Breast epithelium (tissue), 4 donors: ENCODE measurements at regions not wholly inside any gene's neighbourhood (a gene's known extent, or its start where the extent isn't known, plus 50 kb on each side); places are given as distances from the start of the nearest gene placed in this dataset.

Experiments used
- DNase-seq, 2 donors: peaks; one replicate each; pipeline ENCODE4 v3.0.0-alpha.2; 2019; ENCODE audit warnings: low spot score in 2 of 2
- H3K27ac ChIP-seq, 2 donors: fragments of 200-600 bp; sonication (generic) in 1 of 2; one replicate each; pipeline ENCODE4 v1.5.1; 2016 to 2019; ENCODE audit warnings: mild to moderate bottlenecking in 1 of 2
- H3K27me3 ChIP-seq, 2 donors: fragments of 200-600 bp; sonication (generic) in 1 of 2; one replicate each; pipeline versions ENCODE4 v1.5.1 to v1.6.0; 2017 to 2019; ENCODE audit warnings: control low read depth in 1 of 2, mild to moderate bottlenecking in 1 of 2
- H3K36me3 ChIP-seq: fragments of 200-600 bp; one replicate; pipeline ENCODE4 v1.5.1; 2019
- H3K4me1 ChIP-seq, 2 donors: fragments of 200-600 bp; sonication (generic); one replicate each; pipeline ENCODE4 v1.5.1; 2016 to 2019; ENCODE audit warnings: control low read depth in 1 of 2
- H3K4me3 ChIP-seq, 3 donors: fragments of 200-600 bp; sonication (generic); 1 replicate in 2 of 3; 2 replicates in 1 of 3; pipeline ENCODE4 v1.5.1; 2016 to 2019; ENCODE audit warnings: mild to moderate bottlenecking in 3 of 3, moderate library complexity in 2 of 3
- H3K9me3 ChIP-seq, 2 donors: fragments of 200-600 bp; sonication (generic) in 1 of 2; one replicate each; pipeline ENCODE4 v1.5.1; 2016 to 2019; ENCODE audit warnings: control low read depth in 1 of 2
- POLR2A ChIP-seq: fragments of 450-650 bp; IDR thresholded peaks from one replicate; pipeline ENCODE4 v1.6.1; 2016; ENCODE audit warnings: antibody characterized with exemption, mild to moderate bottlenecking, moderate library complexity
- POLR2AphosphoS5 ChIP-seq, 3 donors: sonication (generic); formaldehyde crosslinking; IDR thresholded peaks; one replicate each; pipeline ENCODE4 v1.6.1; 2017; ENCODE audit warnings: antibody characterized with exemption in 3 of 3
- intact Hi-C: fragments of 100-400 bp; cut with DNase I; formaldehyde crosslinking; loops from one replicate; pipeline ENCODE4 v1.15.1; 2023; ENCODE audit warnings: low total_unique reads
- TF ChIP-seq, protein P1 (sequence below), 3 donors: fragments of 450-650 bp; IDR thresholded peaks; one replicate each; pipeline ENCODE4 v1.5.1; 2016 to 2017; ENCODE audit warnings: antibody characterized with exemption in 3 of 3, mild to moderate bottlenecking in 3 of 3, moderate library complexity in 3 of 3

- DNase-seq = no peak
- TF ChIP-seq, protein P1, sequence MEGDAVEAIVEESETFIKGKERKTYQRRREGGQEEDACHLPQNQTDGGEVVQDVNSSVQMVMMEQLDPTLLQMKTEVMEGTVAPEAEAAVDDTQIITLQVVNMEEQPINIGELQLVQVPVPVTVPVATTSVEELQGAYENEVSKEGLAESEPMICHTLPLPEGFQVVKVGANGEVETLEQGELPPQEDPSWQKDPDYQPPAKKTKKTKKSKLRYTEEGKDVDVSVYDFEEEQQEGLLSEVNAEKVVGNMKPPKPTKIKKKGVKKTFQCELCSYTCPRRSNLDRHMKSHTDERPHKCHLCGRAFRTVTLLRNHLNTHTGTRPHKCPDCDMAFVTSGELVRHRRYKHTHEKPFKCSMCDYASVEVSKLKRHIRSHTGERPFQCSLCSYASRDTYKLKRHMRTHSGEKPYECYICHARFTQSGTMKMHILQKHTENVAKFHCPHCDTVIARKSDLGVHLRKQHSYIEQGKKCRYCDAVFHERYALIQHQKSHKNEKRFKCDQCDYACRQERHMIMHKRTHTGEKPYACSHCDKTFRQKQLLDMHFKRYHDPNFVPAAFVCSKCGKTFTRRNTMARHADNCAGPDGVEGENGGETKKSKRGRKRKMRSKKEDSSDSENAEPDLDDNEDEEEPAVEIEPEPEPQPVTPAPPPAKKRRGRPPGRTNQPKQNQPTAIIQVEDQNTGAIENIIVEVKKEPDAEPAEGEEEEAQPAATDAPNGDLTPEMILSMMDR (IDR thresholded peaks at IDR 0.05) = no peak
- no peak for TF ChIP-seq POLR2AphosphoS5 (IDR thresholded peaks at IDR 0.05)
- H3K4me1 ChIP-seq = no peaks in the 10 kb centered on the region
- H3K9me3 ChIP-seq = no peaks in the 10 kb centered on the region
- intact Hi-C loops = loop anchor here (5.0 kb wide), 1 partner anchor 437 kb away; no protein-coding TSS in a partner anchor
- H3K27ac ChIP-seq = no peak overlapping the region
- no peak overlapping the region for H3K4me3 ChIP-seq
- H3K27me3 ChIP-seq = no peaks in the 10 kb centered on the region
- H3K36me3 ChIP-seq = no peaks in the 10 kb centered on the region
Observed at GRCh38 chr1:64335636-64336035, 132.2 kb downstream of the UBE2U start.

GRCh38 chr1:64337475-64337874 is 132.5 kb upstream of the CACHD1 start:
- no peaks in the 10 kb centered on the region for H3K9me3 ChIP-seq
- no peaks in the 10 kb centered on the region for H3K36me3 ChIP-seq
- intact Hi-C loops = loop anchor here (5.0 kb wide), 1 partner anchor 435 kb away; no protein-coding TSS in a partner anchor
- H3K4me1 ChIP-seq = no peaks in the 10 kb centered on the region
- no peak overlapping the region for H3K27ac ChIP-seq
- TF ChIP-seq POLR2A (no peak), POLR2AphosphoS5 (IDR thresholded peaks at IDR 0.05) (no peak)
- TF ChIP-seq, protein P1 (IDR thresholded peaks at IDR 0.05) = no peak
- no peak for DNase-seq
- H3K4me3 ChIP-seq = no peak overlapping the region
- no peaks in the 10 kb centered on the region for H3K27me3 ChIP-seq

- H3K27me3 ChIP-seq = no peaks in the 10 kb centered on the region
- DNase-seq = no peak
- no peaks in the 10 kb centered on the region for H3K36me3 ChIP-seq
- H3K27ac ChIP-seq = no peak overlapping the region
- intact Hi-C loops = loop anchor here (5.0 kb wide), 1 partner anchor 434 kb away; no protein-coding TSS in a partner anchor
- no peaks in the 10 kb centered on the region for H3K4me1 ChIP-seq
- TF ChIP-seq POLR2AphosphoS5 (IDR thresholded peaks at IDR 0.05) (no peak), POLR2A (no peak)
- TF ChIP-seq, protein P1 (IDR thresholded peaks at IDR 0.05) = no peak
- no peaks in the 10 kb centered on the region for H3K9me3 ChIP-seq
- H3K4me3 ChIP-seq = no peak overlapping the region
Observed at GRCh38 chr1:64337926-64338325, 132.0 kb upstream of the CACHD1 start.

- DNase-seq = no peak
- TF ChIP-seq, protein P1 (IDR thresholded peaks at IDR 0.05) = no peak
- TF ChIP-seq POLR2AphosphoS5 (IDR thresholded peaks at IDR 0.05) (no peak), POLR2A (no peak)
- intact Hi-C loops = no loop called here
- Histone ChIP-seq H3K27me3 (no peaks in the 10 kb centered on the region), H3K36me3 (no peaks in the 10 kb centered on the region), H3K27ac (no peak overlapping the region), H3K4me3 (no peak overlapping the region), H3K4me1 (no peaks in the 10 kb centered on the region), H3K9me3 (no peaks in the 10 kb centered on the region)
Observed at GRCh38 chr1:64340361-64340760, 129.6 kb upstream of the CACHD1 start.

GRCh38 chr1:64343105-64343822 is 126.7 kb upstream of the CACHD1 start:
- no peaks in the 10 kb centered on the region for H3K27me3 ChIP-seq
- no peaks in the 10 kb centered on the region for H3K9me3 ChIP-seq
- DNase-seq = peak; percentile 90 to 91
- peak overlapping the region in 1 of 3 donors; percentile 32 for H3K4me3 ChIP-seq
- H3K27ac ChIP-seq = peak overlapping the region; percentile 77 to 90
- intact Hi-C loops = no loop called here
- TF ChIP-seq POLR2AphosphoS5 (IDR thresholded peaks at IDR 0.05) = peak in 2 of 3 donors; percentile 47 to 63
- TF ChIP-seq, protein P1 (IDR thresholded peaks at IDR 0.05) = no peak
- TF ChIP-seq POLR2A = no peak
- no peaks in the 10 kb centered on the region for H3K4me1 ChIP-seq
- no peaks in the 10 kb centered on the region for H3K36me3 ChIP-seq
